ENCODE measurements at regions not wholly inside any gene's neighbourhood (a gene's known extent, or its start where the extent isn't known, plus 50 kb on each side); places are given as distances from the start of the nearest gene placed in this dataset.

DNA sequence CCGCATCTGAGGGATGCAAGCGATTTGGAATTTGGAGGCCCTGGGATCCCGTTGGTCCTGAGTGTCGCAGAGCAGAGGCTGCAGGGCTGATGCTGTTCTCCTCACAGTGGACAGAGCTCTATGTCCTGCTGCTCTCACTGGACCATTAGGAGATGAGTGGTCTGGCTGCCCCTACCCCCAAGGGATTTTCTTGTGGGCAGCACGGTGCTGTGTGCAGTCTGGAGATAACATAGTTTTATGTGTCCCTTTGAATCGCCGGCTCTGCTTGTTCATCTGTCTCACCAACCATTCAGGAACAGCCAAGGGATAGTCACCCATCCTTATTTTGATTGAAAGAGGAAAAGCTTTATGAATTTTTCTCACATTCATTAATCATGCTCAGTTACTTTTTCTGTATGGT, 49.9 kb downstream of the CHRM3 start:
- DNase-seq = no peak

DNA sequence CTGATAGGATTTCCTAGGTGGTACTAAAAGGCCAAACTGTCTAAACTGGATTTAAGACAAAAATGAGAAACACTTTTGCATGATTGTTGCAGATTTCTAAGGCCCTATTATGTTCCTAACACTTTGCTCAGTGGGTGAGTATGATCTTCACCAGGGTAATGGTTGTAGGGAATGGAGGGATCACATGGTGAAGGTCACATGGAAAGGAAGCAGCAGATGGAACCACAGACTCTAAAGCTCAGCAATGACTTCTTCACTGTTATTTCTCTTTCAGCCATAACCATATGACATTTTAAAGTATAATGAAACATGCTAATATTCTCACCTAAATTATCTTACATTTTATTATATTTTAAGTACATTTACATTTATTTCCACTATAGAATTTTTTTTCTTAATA, 51.5 kb downstream of the CHRM3 start:
- no peak for DNase-seq

DNA sequence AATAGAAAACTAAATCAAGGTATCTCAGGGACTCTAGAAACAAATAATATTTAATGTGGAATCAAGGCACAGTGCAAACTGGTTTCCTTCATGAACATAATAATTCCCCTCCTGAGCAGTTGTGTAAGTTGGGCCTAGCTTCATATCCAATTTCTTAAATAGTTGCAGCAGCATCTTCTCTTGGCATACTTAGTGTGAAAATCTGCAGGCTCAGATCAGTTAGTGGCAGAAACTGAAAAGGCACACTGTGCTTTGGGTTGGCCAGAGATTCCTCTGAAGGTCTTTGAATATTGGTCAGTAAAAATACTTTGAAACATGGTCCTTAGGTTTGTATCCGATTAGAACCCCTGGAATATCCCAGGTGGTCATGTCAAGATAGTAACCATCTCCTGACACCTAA, 52.5 kb downstream of the CHRM3 start:
- DNase-seq = no peak

GRCh38 chr1:239443361-239443760, 57.0 kb downstream of the CHRM3 start:
- no peak for DNase-seq

GRCh38 chr1:239446611-239447010, 60.2 kb downstream of the CHRM3 start:
- no peak for DNase-seq

DNA sequence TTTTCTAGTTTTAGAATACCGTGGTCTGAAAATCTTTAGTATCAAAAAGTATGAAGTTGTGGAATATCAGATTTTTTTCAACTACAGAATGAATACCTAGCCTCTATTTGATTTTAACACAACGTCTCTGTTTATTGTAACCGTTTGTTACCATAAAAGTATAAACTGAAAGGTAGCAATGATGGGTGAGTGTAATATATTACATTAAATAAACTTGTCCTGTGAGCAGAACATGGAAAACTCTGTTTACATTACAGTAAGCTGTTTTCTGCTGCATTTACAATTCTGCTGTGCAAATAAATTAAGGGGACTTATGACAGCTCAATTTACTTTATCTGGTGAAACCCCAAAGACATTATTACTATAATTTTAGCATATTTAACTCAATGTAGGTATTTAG, 62.5 kb downstream of the CHRM3 start:
- no peak for DNase-seq

- DNase-seq = no peak
These were observed 69.4 kb downstream of the CHRM3 start for GRCh38 chr1:239455743-239456142.

DNA sequence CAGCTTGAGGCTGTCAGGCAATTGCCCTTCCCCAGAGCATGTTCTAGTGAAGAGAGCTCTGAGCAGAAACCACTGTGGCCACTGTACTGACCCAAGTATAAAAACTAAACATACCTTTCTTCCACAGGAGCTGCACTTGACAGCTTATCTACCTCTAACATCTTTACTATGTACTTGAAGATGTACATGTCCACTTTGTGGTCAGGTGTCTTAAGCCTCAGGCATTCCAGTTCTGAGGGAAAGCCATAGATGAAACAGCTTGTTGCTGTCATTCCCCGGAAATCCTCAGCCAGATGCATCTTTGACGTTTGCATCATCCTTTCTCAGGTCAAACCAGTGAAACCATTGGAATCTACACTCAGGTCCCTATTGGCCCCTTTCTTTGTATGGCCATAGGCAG, 70.4 kb downstream of the CHRM3 start:
- DNase-seq = no peak

GRCh38 chr1:239457491-239458143, 71.2 kb downstream of the CHRM3 start:
- DNase-seq = no peak

GRCh38 chr1:239458144-239458500, 71.8 kb downstream of the CHRM3 start:
- no peak for DNase-seq

- DNase-seq = no peak
These were observed 81.4 kb downstream of the CHRM3 start for GRCh38 chr1:239467730-239468129.

GRCh38 chr1:239478069-239478468, 91.7 kb downstream of the CHRM3 start:
- DNase-seq = no peak

GRCh38 chr1:239483391-239483790, 97.0 kb downstream of the CHRM3 start:
- DNase-seq = no peak

- no peak for DNase-seq
These were observed 107.5 kb downstream of the CHRM3 start for GRCh38 chr1:239493811-239494414.

GRCh38 chr1:239505094-239505493, 118.7 kb downstream of the CHRM3 start:
- no peak for DNase-seq

DNA sequence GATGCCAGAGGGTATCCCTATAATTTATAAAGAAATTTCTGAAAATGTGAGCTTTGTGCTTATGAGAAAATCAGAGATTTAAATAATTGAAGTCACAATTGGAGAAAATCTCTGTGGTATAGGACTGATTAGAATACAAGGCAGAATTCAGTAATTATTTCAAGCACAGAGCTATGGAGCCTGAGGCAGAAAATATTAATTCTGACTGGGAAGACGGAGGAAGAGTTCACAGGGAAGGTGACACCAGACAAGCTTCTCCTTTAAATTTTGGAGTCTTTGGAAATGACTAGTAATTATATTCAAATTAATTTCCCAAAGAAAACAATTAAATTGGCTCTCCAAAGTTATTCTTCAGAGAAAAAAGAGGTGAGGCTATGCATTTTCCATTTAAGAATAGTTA, 121.5 kb downstream of the CHRM3 start:
- DNase-seq = no peak

DNA sequence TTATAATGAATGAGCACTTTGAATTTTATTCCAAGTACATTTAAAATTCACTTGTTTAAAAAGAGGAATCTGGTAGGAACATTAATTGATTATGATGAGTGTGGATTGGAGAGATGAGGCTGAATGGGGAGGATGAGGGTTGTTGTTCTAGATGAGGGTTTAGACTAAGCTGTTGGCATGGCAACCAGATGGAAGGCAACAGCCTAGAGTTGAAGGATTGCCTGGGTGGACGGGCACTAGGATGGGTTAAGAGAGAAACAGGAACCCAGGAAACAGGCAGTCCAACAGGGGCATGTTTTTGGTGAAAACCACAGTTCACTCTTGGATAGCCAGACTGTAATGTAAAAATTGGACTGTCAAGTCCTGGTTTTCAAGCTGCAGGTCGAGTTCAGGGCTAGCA, 125.5 kb downstream of the CHRM3 start:
- no peak for DNase-seq

DNA sequence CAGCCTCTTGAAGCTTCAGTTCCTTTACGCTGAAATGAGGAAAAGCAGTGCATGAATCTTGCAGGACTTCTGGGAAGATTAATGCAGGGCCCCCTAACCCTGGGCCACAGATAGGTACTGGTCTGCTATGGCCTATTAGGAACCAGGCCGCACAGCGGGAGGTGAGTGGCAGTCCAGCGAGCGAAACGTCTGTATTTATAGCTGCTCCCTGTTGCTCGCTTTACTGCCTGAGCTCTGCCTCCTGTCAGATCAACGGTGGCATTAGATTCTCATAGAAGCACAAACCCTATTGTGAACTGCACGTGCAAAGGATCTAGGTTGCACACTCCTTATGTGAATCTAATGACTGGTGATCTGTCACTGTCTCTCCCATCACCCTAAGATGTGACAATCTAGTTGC, 130.2 kb downstream of the CHRM3 start:
- DNase-seq = no peak

- no peak for DNase-seq
These were observed 140.0 kb downstream of the CHRM3 start for GRCh38 chr1:239526391-239526790.

DNA sequence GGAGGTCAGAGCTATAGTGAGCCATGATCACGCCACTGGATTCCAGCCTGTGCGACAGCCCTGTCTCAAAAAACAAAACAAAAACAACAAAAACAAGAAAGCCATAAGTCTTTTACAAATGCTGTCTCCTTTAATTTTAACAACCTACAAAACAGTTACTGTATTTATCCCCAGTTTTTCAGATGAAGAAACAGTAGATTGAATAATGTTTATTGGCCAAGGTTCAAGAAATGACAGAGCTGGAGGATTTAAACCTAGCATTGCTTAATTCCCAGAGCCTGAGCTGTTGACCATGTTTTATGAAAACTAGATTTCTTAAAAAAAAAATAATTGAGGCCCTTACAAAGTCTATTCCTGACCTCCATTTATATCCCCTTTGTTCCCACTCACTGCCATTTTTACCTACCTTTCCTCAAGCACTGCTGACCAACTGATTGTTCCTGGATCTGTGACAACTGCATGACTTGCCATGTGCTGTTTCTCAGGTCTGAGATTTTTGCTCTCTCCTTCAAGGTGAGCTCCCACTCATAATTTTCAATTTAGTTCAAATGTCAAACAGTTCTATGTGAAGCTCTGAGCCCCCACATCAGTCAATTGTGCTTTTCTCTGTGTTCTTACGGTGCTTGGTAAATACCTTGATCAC, 140.8 kb downstream of the CHRM3 start:
- no peak for DNase-seq

DNA sequence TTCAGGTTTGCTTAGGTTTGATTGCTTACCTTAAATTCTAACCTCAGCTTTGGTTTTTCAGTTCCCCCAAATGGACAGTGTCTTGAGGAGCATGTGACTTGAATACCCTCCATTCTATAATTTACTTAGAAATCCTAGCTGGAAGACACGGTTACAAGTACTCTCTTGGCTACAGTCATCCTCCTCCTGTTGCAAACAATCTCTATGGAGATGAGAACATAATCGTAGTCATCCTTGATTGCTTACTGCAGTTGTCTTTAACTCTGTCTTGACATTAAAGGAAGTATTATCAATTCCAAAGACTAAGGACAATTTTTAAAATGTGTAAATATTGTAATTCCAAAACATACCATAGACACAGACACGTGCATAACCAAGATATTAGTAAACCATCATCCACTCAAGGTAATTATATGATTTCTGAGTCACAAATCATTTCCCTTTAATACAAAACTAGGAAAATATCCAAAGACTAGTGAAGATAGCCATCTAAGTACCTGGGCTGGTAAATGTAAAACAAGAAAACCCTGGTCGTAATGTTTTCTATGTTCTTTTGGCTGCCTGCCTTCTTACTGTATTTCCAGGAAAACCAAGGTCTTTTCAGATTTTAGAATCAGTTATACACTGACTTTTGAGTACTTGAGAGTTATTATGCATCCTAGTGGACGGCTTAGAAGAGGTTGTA, 149.9 kb downstream of the CHRM3 start:
- DNase-seq = no peak

GRCh38 chr1:239537795-239538194, 151.4 kb downstream of the CHRM3 start:
- DNase-seq = no peak

GRCh38 chr1:239538239-239538988, 152.0 kb downstream of the CHRM3 start:
- no peak for DNase-seq
